BJ (cell line): ENCODE measurements at regions not wholly inside any gene's neighbourhood (a gene's known extent, or its start where the extent isn't known, plus 50 kb on each side); places are given as distances from the start of the nearest gene placed in this dataset.

Experiments used
- CTCF ChIA-PET: fragments of 350-600 bp; formaldehyde crosslinking; extraction: SDS; loops from one replicate; lab custom pipeline; 2021; ENCODE audit warnings: antibody characterized with exemption, inconsistent platforms; lab: Yijun Ruan, JAX
- POLR2A ChIA-PET: fragments of 300-600 bp; sonication (Branson Sonifier 250); formaldehyde crosslinking; extraction: SDS; loops from one replicate; lab custom pipeline; 2021; ENCODE audit warnings: antibody characterized with exemption; lab: Charles Lee
- DNase-seq: peaks from one replicate; pipeline ENCODE4 v3.0.0-alpha.2; 2011; ENCODE audit warnings: low read depth
- H3K27me3 ChIP-seq: 2 replicates; pipeline ENCODE4 v1.6.0; 2011; ENCODE audit warnings: low read length; ENCODE audit not compliant: control insufficient read depth, insufficient read depth
- H3K36me3 ChIP-seq: 2 replicates; pipeline ENCODE4 v1.5.1; 2011; ENCODE audit warnings: low read length; ENCODE audit not compliant: control insufficient read depth, insufficient read depth
- H3K4me3 ChIP-seq: 2 replicates; pipeline ENCODE4 v1.5.1; 2011; ENCODE audit warnings: low read depth, mild to moderate bottlenecking, control low read depth, low read length
- TF ChIP-seq, protein P1 (sequence below): IDR thresholded peaks from 2 replicates; pipeline ENCODE4 v1.5.1; 2011; ENCODE audit warnings: low read depth, mild to moderate bottlenecking, control low read depth, inconsistent platforms, low read length, moderate library complexity; ENCODE audit not compliant: insufficient read depth

DNA sequence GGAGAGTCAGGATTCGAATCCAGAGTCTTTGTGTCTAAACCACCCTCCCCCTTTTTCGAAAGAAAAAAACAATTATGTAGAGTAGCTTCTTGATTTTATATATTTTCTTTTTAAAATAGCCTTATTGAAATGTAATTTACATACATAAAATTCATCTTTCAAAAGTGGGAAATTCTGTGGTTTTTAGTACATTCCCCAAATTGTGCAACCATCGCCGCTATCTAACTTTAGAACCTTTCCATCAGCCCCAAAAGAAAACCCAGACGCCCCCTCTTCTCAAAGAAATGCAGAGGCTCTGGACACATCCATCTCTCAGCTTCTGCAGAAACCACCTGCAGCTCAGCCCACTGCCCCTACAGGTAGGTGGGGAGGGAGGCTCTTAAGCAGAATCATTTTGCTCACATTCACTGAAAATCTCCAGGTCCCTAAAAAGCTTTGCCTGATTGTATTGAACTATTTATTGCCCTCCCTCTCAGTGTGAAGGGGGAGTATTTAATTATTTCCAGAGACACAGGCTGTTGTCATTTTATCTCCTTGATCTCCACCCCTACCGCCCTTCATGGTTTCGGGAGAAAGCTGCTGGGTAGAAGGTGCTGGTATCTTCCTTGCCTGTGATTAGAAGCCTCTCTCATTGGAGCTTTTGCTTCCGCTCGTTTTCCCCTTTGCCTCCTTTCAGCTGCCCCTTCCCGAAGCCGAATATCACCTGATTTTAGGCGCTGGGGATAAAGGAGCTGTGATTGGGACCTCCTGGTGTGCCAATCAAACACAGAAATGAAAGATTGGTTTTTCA, 68.7 kb upstream of the KCNG1 start:
- ChIA-PET POLR2A (no interaction called here), CTCF (interaction anchor here (0.8 to 1.2 kb wide), 2 partner anchors 11 to 14 kb away, joined by 3 to 4 read pairs; no protein-coding TSS in a partner anchor)
- H3K4me3 ChIP-seq = no peak overlapping the region
- no peaks in the 10 kb centered on the region for H3K36me3 ChIP-seq
- peaks cover 16% of the 10 kb centered on the region for H3K27me3 ChIP-seq
- DNase-seq = no peak
- TF ChIP-seq, protein P1, sequence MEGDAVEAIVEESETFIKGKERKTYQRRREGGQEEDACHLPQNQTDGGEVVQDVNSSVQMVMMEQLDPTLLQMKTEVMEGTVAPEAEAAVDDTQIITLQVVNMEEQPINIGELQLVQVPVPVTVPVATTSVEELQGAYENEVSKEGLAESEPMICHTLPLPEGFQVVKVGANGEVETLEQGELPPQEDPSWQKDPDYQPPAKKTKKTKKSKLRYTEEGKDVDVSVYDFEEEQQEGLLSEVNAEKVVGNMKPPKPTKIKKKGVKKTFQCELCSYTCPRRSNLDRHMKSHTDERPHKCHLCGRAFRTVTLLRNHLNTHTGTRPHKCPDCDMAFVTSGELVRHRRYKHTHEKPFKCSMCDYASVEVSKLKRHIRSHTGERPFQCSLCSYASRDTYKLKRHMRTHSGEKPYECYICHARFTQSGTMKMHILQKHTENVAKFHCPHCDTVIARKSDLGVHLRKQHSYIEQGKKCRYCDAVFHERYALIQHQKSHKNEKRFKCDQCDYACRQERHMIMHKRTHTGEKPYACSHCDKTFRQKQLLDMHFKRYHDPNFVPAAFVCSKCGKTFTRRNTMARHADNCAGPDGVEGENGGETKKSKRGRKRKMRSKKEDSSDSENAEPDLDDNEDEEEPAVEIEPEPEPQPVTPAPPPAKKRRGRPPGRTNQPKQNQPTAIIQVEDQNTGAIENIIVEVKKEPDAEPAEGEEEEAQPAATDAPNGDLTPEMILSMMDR = no peak

GRCh38 chr20:51089840-51090239, 66.9 kb upstream of the KCNG1 start:
- DNase-seq = no peak
- no peaks in the 10 kb centered on the region for H3K36me3 ChIP-seq
- peaks cover 19% of the 10 kb centered on the region for H3K27me3 ChIP-seq
- POLR2A ChIA-PET = no interaction called here
- H3K4me3 ChIP-seq = no peak overlapping the region
- TF ChIP-seq, protein P1 = no peak
- CTCF ChIA-PET = no interaction called here

- Histone ChIP-seq H3K4me3 (no peak overlapping the region), H3K27me3 (peaks cover 19% of the 10 kb centered on the region), H3K36me3 (no peaks in the 10 kb centered on the region)
- TF ChIP-seq, protein P1 = no peak
- no peak for DNase-seq
- ChIA-PET POLR2A (no interaction called here), CTCF (no interaction called here)
Observed at GRCh38 chr20:51089272-51089781, 66.4 kb upstream of the KCNG1 start.

DNA sequence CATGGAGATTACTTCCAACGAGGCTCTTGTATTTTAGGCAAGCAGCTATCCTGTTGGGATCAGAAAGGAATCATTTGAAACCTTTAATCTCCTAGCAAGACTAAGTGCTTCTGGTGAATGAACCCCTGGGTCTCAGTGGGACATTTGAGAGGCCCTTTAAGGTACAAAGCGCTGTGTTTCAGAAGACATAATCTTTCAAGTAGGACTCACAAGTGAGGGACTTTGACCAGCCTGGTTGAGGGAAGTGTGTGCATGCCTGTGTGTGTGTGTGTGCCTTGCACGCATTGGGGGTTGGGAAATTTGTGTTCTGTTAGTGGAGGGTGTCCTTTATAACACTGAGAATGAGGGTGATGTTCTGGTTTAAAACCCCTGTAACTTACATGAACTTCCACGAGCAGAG, 64.4 kb upstream of the KCNG1 start:
- no peak for DNase-seq
- H3K4me3 ChIP-seq = no peak overlapping the region
- peaks cover 23% of the 10 kb centered on the region for H3K27me3 ChIP-seq
- CTCF ChIA-PET = interaction anchor here (2.0 kb wide), 1 partner anchor 10 kb away, joined by 6 read pairs; no protein-coding TSS in a partner anchor
- TF ChIP-seq, protein P1 = no peak
- POLR2A ChIA-PET = no interaction called here
- no peaks in the 10 kb centered on the region for H3K36me3 ChIP-seq

GRCh38 chr20:51085769-51086168, 62.9 kb upstream of the KCNG1 start:
- POLR2A ChIA-PET = interaction anchor here (0.6 kb wide), 1 partner anchor 13 kb away, joined by 4 read pairs; no protein-coding TSS in a partner anchor
- peaks cover 18% of the 10 kb centered on the region for H3K27me3 ChIP-seq

More at GRCh38 chr20:51085769-51086168, 62.9 kb upstream of the KCNG1 start:
- H3K4me3 ChIP-seq = no peak overlapping the region
- TF ChIP-seq, protein P1 = no peak
- no peaks in the 10 kb centered on the region for H3K36me3 ChIP-seq
- CTCF ChIA-PET = interaction anchor here (0.7 to 1.3 kb wide), 3 partner anchors 12 to 99 kb away, joined by 3 read pairs; no protein-coding TSS in a partner anchor
- DNase-seq = no peak
